SU-DHL-6 (cell line): ENCODE measurements at regions not wholly inside any gene's neighbourhood (a gene's known extent, or its start where the extent isn't known, plus 50 kb on each side); places are given as distances from the start of the nearest gene placed in this dataset.

ENCODE experiments used
- H2AFZ ChIP-seq: fragments of 200-600 bp; sonication (generic); 2 replicates; pipeline ENCODE4 v1.6.1; 2014; ENCODE audit warnings: low read depth, mild to moderate bottlenecking, moderate library complexity, mixed read lengths, antibody characterized with exemption, low read length; ENCODE audit not compliant: severe bottlenecking
- H3F3A ChIP-seq: fragments of 200-600 bp; shearing (Covaris generic); 2 replicates; pipeline ENCODE4 v1.6.0; 2016; ENCODE audit warnings: antibody characterized with exemption, mild to moderate bottlenecking; ENCODE audit not compliant: insufficient read depth
- H3K27ac ChIP-seq: fragments of 200-600 bp; sonication (generic); 2 replicates; pipeline ENCODE4 v1.5.1; 2016; ENCODE audit warnings: low read depth, mild to moderate bottlenecking, low read length, moderate library complexity, mixed read lengths
- H3K27me3 ChIP-seq: fragments of 200-600 bp; sonication (generic), shearing (Covaris generic); 2 replicates; pipeline ENCODE4 v1.6.0; 2014; ENCODE audit warnings: mild to moderate bottlenecking, low read length
- H3K36me3 ChIP-seq: fragments of 200-600 bp; sonication (generic); 2 replicates; pipeline ENCODE4 v1.6.1; 2014; ENCODE audit warnings: mild to moderate bottlenecking, low read length, mixed read lengths
- H3K4me2 ChIP-seq: fragments of 300-600, 200-600 bp; shearing (Covaris generic), sonication (generic); 2 replicates; pipeline ENCODE4 v1.6.0; 2014; ENCODE audit warnings: low read length, low read depth, mild to moderate bottlenecking; ENCODE audit not compliant: poor library complexity, severe bottlenecking
- H3K4me3 ChIP-seq: fragments of 200-600 bp; sonication (generic); 2 replicates; pipeline ENCODE4 v1.5.1; 2014; ENCODE audit warnings: antibody characterized with exemption, low read length, mild to moderate bottlenecking, mixed read lengths; ENCODE audit not compliant: insufficient read depth, poor library complexity, severe bottlenecking
- H3K79me2 ChIP-seq: fragments of 200-600 bp; sonication (generic); 2 replicates; pipeline ENCODE4 v1.6.1; 2014; ENCODE audit warnings: mild to moderate bottlenecking, low read length, moderate library complexity; ENCODE audit not compliant: insufficient read depth
- H3K9ac ChIP-seq: fragments of 200-600 bp; sonication (generic); 2 replicates; pipeline ENCODE4 v1.7.0; 2014; ENCODE audit warnings: mild to moderate bottlenecking, low read length
- H3K9me2 ChIP-seq: fragments of 200-600 bp; sonication (generic); replicated peaks from 2 replicates; pipeline ENCODE4 v1.6.1; 2014; ENCODE audit warnings: low read length; ENCODE audit not compliant: insufficient read depth
- H3K9me3 ChIP-seq: fragments of 200-600 bp; sonication (generic); 2 replicates; pipeline ENCODE4 v1.6.1; 2014; ENCODE audit warnings: low read length, mixed read lengths; ENCODE audit not compliant: insufficient read depth
- H4K20me1 ChIP-seq: fragments of 200-600 bp; sonication (generic); 2 replicates; pipeline ENCODE4 v1.6.1; 2014; ENCODE audit warnings: low read depth, mild to moderate bottlenecking, antibody characterized with exemption, low read length, moderate library complexity, mixed read lengths
- CTCF ChIP-seq: fragments of 200-600 bp; sonication (generic); IDR thresholded peaks from one replicate; pipeline ENCODE4 v1.5.1; 2017; ENCODE audit warnings: antibody characterized with exemption, mild to moderate bottlenecking, low read length, moderate library complexity; ENCODE audit not compliant: insufficient read depth, poor library complexity, severe bottlenecking
- EZH2phosphoT487 ChIP-seq: fragments of 200-600 bp; sonication (generic), shearing (Covaris generic); conservative IDR thresholded peaks from 2 replicates; pipeline ENCODE4 v1.6.1; 2018; ENCODE audit warnings: mild to moderate bottlenecking, antibody characterized with exemption, low read length, moderate library complexity, mixed read lengths

GRCh38 chr11:18853086-18853720, 61.6 kb upstream of the PTPN5 start:
- Histone ChIP-seq H3K27me3 (no peaks in the 10 kb centered on the region), H4K20me1 (no peaks in the 10 kb centered on the region), H3K9ac (no peak overlapping the region), H3K9me3 (no peaks in the 10 kb centered on the region), H3K27ac (no peak overlapping the region), H3K4me2 (no peak overlapping the region), H3K36me3 (no peaks in the 10 kb centered on the region), H3K4me3 (no peak overlapping the region), H2AFZ (no peak overlapping the region), H3K79me2 (no peaks in the 10 kb centered on the region), H3K9me2 (no peaks in the 10 kb centered on the region), H3F3A (no peaks in the 10 kb centered on the region)
- no peak for TF ChIP-seq EZH2phosphoT487
- TF ChIP-seq CTCF = peak; percentile 70

- no peaks in the 10 kb centered on the region for H3F3A ChIP-seq
- H3K4me2 ChIP-seq = no peak overlapping the region
- H3K9me2 ChIP-seq = no peaks in the 10 kb centered on the region
- no peak overlapping the region for H2AFZ ChIP-seq
- no peaks in the 10 kb centered on the region for H4K20me1 ChIP-seq
- no peaks in the 10 kb centered on the region for H3K27me3 ChIP-seq
- H3K4me3 ChIP-seq = no peak overlapping the region
- no peaks in the 10 kb centered on the region for H3K36me3 ChIP-seq
- no peak overlapping the region for H3K27ac ChIP-seq
- H3K9me3 ChIP-seq = no peaks in the 10 kb centered on the region
- TF ChIP-seq EZH2phosphoT487 (no peak), CTCF (no peak)
- H3K9ac ChIP-seq = no peak overlapping the region
- H3K79me2 ChIP-seq = no peaks in the 10 kb centered on the region
Measured at GRCh38 chr11:18849406-18849805, 57.8 kb upstream of the PTPN5 start.

DNA sequence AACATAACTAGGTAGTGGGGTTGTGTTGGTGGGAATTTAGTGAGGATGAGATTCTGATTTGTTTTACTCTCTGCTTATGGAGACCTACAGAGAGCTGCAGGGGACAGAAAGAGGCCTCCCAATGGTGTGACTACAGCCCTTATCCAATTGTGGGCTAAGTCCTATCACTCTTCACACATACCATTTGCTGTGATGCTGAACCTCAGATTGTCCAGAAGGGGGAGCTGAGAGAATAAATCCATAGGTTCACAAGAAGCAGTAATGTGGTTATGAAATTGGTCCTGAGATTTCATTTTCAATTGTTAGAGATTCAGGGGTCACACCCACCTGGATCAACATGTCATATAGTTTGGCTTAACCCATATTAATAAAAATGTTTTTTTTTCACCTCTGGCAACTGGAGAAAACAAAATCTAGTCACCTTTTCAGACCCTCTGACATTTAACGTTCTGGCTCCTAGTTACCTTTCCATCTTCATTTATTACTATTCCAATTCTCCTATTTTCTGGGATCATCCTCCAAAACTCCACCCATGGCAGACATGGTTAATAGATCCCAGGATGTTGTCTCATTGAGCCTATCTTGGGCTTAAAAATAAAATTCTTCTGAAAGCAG, 53.3 kb upstream of the PTPN5 start:
- Histone ChIP-seq H3K9ac (no peak overlapping the region), H3K9me3 (no peaks in the 10 kb centered on the region), H3K27ac (no peak overlapping the region), H3K4me3 (no peak overlapping the region), H3K9me2 (no peaks in the 10 kb centered on the region), H3F3A (no peaks in the 10 kb centered on the region), H3K36me3 (no peaks in the 10 kb centered on the region), H2AFZ (no peak overlapping the region), H3K79me2 (no peaks in the 10 kb centered on the region), H3K4me2 (no peak overlapping the region), H4K20me1 (no peaks in the 10 kb centered on the region), H3K27me3 (no peaks in the 10 kb centered on the region)
- TF ChIP-seq EZH2phosphoT487 (no peak), CTCF (peak; percentile 84)
